HG03432 (cell line): ENCODE measurements at regions not wholly inside any gene's neighbourhood (a gene's known extent, or its start where the extent isn't known, plus 50 kb on each side); places are given as distances from the start of the nearest gene placed in this dataset.
"Not testable (repeated sequence)": the region's sequence is repeated elsewhere in the genome, so short reads cannot be mapped to it uniquely, and the experiment has no call there.

Experiments
- ATAC-seq: cut with Tn5 transposase; IDR thresholded peaks from one replicate; pipeline ENCODE4 v1.9.1; 2021; ENCODE audit warnings: mild to moderate bottlenecking, moderate library complexity; ENCODE audit not compliant: unreplicated experiment

- no peak for ATAC-seq
Observed at GRCh38 chr15:62270216-62270921, 105.3 kb upstream of the C2CD4B start.

- ATAC-seq: no peak
Observed at GRCh38 chr15:62272290-62272689, 107.2 kb upstream of the C2CD4B start.

GRCh38 chr15:62275831-62276230 is 110.7 kb upstream of the C2CD4B start:
- ATAC-seq: no peak

GRCh38 chr15:62277816-62278394 is 112.8 kb upstream of the C2CD4B start:
- no peak for ATAC-seq

- no peak for ATAC-seq
Observed at GRCh38 chr15:62278534-62278933, 113.4 kb upstream of the C2CD4B start.

GRCh38 chr15:62279041-62279440 is 114.0 kb upstream of the C2CD4B start:
- no peak for ATAC-seq

GRCh38 chr15:62280625-62281024 is 115.5 kb upstream of the C2CD4B start:
- ATAC-seq: no peak

GRCh38 chr15:62281801-62282200 is 116.7 kb upstream of the C2CD4B start:
- not testable (repeated sequence) for ATAC-seq

GRCh38 chr15:62287066-62287857 is 122.2 kb upstream of the C2CD4B start:
- ATAC-seq: no peak

GRCh38 chr15:62288361-62289017 is 123.4 kb upstream of the C2CD4B start:
- no peak for ATAC-seq

- no peak for ATAC-seq
Observed at GRCh38 chr15:62291262-62291661, 126.2 kb upstream of the C2CD4B start.

GRCh38 chr15:62296756-62297507 is 131.8 kb upstream of the C2CD4B start:
- no peak for ATAC-seq

- no peak for ATAC-seq
Observed at GRCh38 chr15:62297522-62297921, 132.4 kb upstream of the C2CD4B start.

- ATAC-seq: no peak
Observed at GRCh38 chr15:62297933-62298332, 132.8 kb upstream of the C2CD4B start.

- no peak for ATAC-seq
Observed at GRCh38 chr15:62298811-62299210, 133.7 kb upstream of the C2CD4B start.

- ATAC-seq: no peak
Observed at GRCh38 chr15:62299541-62299940, 134.5 kb upstream of the C2CD4B start.

GRCh38 chr15:62301993-62302675 is 137.0 kb upstream of the C2CD4B start:
- ATAC-seq: no peak

GRCh38 chr15:62306851-62307504 is 141.9 kb upstream of the C2CD4B start:
- ATAC-seq: no peak

- no peak for ATAC-seq
Observed at GRCh38 chr15:62307551-62307950, 142.5 kb upstream of the C2CD4B start.
